KMS-11 (cell line): ENCODE measurements at regions not wholly inside any gene's neighbourhood (a gene's known extent, or its start where the extent isn't known, plus 50 kb on each side); places are given as distances from the start of the nearest gene placed in this dataset.

Experiments used
- H2AFZ ChIP-seq: fragments of 200-600 bp; sonication (generic); 2 replicates; pipeline ENCODE4 v1.6.1; 2016; ENCODE audit warnings: antibody characterized with exemption, mixed run types, low read depth
- H3K27ac ChIP-seq: fragments of 200-600 bp; sonication (generic); 2 replicates; pipeline ENCODE4 v1.6.1; 2016; ENCODE audit warnings: mild to moderate bottlenecking, mixed run types
- H3K27me3 ChIP-seq: fragments of 200-600 bp; sonication (generic); 2 replicates; pipeline ENCODE4 v1.6.1; 2017; ENCODE audit warnings: mild to moderate bottlenecking, low read depth, mixed run types, moderate library complexity; ENCODE audit not compliant: insufficient read depth
- H3K36me3 ChIP-seq: fragments of 200-600 bp; sonication (generic); 2 replicates; pipeline ENCODE4 v1.6.1; 2017; ENCODE audit warnings: mild to moderate bottlenecking, mixed run types; ENCODE audit not compliant: insufficient read depth
- H3K4me1 ChIP-seq: fragments of 200-600 bp; sonication (generic); 2 replicates; pipeline ENCODE4 v1.6.1; 2016; ENCODE audit warnings: mild to moderate bottlenecking, low read depth, mixed run types; ENCODE audit not compliant: poor library complexity, severe bottlenecking
- H3K4me2 ChIP-seq: fragments of 200-600 bp; sonication (generic); 2 replicates; pipeline ENCODE4 v1.7.0; 2016; ENCODE audit warnings: mild to moderate bottlenecking, mixed run types
- H3K4me3 ChIP-seq: fragments of 200-600 bp; sonication (generic); IDR thresholded peaks from 2 replicates; pipeline ENCODE4 v1.6.1; 2017; ENCODE audit warnings: low read depth, low read length, mixed read lengths; ENCODE audit not compliant: insufficient read depth
- H3K79me2 ChIP-seq: fragments of 200-600 bp; sonication (generic); 2 replicates; pipeline ENCODE4 v1.6.1; 2016; ENCODE audit warnings: low read depth, mixed run types; ENCODE audit not compliant: insufficient read depth
- H3K9ac ChIP-seq: fragments of 200-600 bp; sonication (generic); 2 replicates; pipeline ENCODE4 v1.6.1; 2016; ENCODE audit warnings: mild to moderate bottlenecking, mixed run types
- H4K20me1 ChIP-seq: fragments of 200-600 bp; sonication (generic); 2 replicates; pipeline ENCODE4 v1.6.1; 2016; ENCODE audit warnings: mild to moderate bottlenecking, mixed run types; ENCODE audit not compliant: insufficient read depth
- TF ChIP-seq, protein P1 (sequence below): fragments of 200-600 bp; sonication (generic); conservative IDR thresholded peaks from 2 replicates; pipeline ENCODE4 v1.6.1; 2017; ENCODE audit warnings: low read depth, mild to moderate bottlenecking, antibody characterized with exemption, low read length, moderate library complexity, mixed read lengths

DNA sequence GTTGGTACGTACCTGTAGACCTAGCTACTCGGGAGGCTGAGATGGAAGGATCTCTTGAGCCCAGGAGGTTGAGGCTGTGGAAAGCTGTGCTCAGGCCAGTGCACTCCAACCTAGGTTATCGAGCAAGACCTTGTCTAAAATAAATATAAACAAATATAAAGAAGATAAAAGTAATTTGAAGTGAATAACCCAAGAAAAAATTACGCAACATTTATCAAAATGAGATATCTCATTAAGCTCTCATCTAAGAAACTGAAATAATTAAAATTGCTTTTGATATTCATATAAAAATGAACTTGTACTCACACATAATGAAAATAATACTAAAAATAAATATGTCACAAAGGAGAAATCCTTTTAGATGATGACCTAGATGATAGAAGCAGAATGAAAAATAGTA, 647.1 kb upstream of the NCAM2 start:
- H3K4me1 ChIP-seq, result no peaks in the 10 kb centered on the region
- no peaks in the 10 kb centered on the region for H3K27me3 ChIP-seq
- no peaks in the 10 kb centered on the region for H3K36me3 ChIP-seq
- no peak overlapping the region for H3K4me3 ChIP-seq
- H3K4me2 ChIP-seq, result no peak overlapping the region
- H3K27ac ChIP-seq, result no peak overlapping the region
- H2AFZ ChIP-seq, result no peak overlapping the region
- H3K79me2 ChIP-seq, result no peaks in the 10 kb centered on the region
- no peaks in the 10 kb centered on the region for H4K20me1 ChIP-seq
- TF ChIP-seq, protein P1, sequence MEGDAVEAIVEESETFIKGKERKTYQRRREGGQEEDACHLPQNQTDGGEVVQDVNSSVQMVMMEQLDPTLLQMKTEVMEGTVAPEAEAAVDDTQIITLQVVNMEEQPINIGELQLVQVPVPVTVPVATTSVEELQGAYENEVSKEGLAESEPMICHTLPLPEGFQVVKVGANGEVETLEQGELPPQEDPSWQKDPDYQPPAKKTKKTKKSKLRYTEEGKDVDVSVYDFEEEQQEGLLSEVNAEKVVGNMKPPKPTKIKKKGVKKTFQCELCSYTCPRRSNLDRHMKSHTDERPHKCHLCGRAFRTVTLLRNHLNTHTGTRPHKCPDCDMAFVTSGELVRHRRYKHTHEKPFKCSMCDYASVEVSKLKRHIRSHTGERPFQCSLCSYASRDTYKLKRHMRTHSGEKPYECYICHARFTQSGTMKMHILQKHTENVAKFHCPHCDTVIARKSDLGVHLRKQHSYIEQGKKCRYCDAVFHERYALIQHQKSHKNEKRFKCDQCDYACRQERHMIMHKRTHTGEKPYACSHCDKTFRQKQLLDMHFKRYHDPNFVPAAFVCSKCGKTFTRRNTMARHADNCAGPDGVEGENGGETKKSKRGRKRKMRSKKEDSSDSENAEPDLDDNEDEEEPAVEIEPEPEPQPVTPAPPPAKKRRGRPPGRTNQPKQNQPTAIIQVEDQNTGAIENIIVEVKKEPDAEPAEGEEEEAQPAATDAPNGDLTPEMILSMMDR, result no peak
- no peak overlapping the region for H3K9ac ChIP-seq

DNA sequence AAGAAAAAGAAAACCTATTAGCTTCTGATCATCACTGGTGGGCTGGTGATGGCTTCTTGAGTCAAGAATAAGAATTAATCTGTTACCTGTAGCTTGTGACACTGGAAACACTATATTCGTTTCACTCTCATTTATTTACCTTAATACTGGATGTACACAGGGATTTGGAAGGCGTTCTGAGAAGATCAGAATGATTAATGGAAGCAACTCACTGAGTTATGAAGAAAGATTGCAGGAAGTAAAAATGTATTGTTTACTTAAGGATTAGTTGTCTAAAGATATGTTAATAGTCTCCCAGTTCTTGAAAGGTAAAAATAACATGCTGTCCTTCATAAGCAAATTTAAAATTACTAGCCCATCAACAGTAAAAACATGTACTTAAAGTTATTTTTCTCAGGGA, 644.9 kb upstream of the NCAM2 start:
- Histone ChIP-seq H3K27me3 (no peaks in the 10 kb centered on the region), H3K4me2 (no peak overlapping the region), H2AFZ (no peak overlapping the region), H4K20me1 (no peaks in the 10 kb centered on the region), H3K4me1 (no peaks in the 10 kb centered on the region), H3K27ac (no peak overlapping the region), H3K9ac (no peak overlapping the region), H3K79me2 (no peaks in the 10 kb centered on the region), H3K36me3 (no peaks in the 10 kb centered on the region), H3K4me3 (no peak overlapping the region)
- TF ChIP-seq, protein P1, result no peak

DNA sequence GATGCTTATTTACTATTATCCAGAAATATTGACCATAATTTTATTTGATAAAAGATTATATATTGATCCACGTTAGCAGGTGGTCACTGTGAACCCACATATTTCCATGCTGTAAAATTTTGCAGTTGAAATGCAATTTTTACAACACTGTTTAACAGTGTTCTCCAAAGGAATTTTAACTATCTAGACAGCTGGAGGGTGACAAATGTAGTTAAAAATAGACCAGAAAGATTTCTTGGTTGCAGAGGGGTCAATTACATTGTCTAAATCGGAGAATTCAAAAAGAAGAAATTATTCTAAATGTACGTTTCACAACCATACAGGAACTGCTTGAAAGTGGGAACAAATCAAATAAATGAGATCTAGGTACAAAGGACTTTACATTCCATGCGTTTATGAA, 625.2 kb upstream of the NCAM2 start:
- Histone ChIP-seq H4K20me1 (no peaks in the 10 kb centered on the region), H3K36me3 (no peaks in the 10 kb centered on the region), H3K79me2 (no peaks in the 10 kb centered on the region), H3K9ac (no peak overlapping the region), H2AFZ (no peak overlapping the region), H3K27me3 (no peaks in the 10 kb centered on the region), H3K4me1 (no peaks in the 10 kb centered on the region), H3K4me2 (no peak overlapping the region), H3K27ac (no peak overlapping the region), H3K4me3 (no peak overlapping the region)
- TF ChIP-seq, protein P1, result no peak

DNA sequence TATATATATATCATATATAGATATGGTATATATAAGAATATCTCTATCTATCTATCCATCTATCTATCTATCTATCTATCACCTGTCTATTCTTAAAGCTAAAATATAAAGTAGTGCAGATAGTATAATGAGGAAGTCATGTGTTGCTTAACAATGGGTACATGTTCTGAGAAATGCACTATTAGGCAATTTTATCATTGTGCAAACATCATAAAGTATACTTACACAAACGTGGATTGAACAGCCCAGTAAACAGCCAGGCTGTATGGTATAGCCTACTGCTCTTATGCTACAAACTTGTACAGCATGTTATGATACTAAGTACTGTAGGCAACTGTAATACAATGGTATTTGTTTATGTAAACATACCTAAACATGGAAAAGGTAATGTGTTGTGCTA, 621.0 kb upstream of the NCAM2 start:
- H2AFZ ChIP-seq, result no peak overlapping the region
- H3K27me3 ChIP-seq, result no peaks in the 10 kb centered on the region
- H3K4me1 ChIP-seq, result no peaks in the 10 kb centered on the region
- TF ChIP-seq, protein P1, result no peak
- no peak overlapping the region for H3K27ac ChIP-seq
- no peak overlapping the region for H3K4me2 ChIP-seq
- no peak overlapping the region for H3K4me3 ChIP-seq
- no peaks in the 10 kb centered on the region for H3K36me3 ChIP-seq
- H4K20me1 ChIP-seq, result no peaks in the 10 kb centered on the region
- no peaks in the 10 kb centered on the region for H3K79me2 ChIP-seq
- no peak overlapping the region for H3K9ac ChIP-seq

DNA sequence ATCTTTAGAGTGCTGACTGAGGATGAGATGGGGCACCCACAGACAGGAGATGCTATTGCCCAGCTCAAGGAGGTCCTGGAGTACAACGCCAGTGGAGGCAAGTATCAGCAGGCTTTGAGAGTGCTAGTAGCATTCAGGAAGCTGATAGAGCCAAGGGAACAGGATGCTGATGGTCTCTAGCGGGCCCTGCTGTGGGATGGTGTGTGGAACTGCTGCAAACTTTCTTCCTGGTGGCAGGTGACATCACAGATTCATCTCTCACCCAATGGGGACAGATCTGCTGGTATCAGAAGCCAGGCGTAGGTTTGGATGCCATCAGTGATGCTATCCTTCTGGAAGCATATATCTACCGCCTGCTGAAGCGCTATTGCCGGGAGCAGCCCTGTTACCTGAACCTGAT, 609.8 kb upstream of the NCAM2 start:
- no peak overlapping the region for H3K9ac ChIP-seq
- H3K4me3 ChIP-seq, result no peak overlapping the region
- H4K20me1 ChIP-seq, result no peaks in the 10 kb centered on the region
- H3K36me3 ChIP-seq, result no peaks in the 10 kb centered on the region
- H3K27ac ChIP-seq, result no peak overlapping the region
- H3K79me2 ChIP-seq, result no peaks in the 10 kb centered on the region
- H3K4me1 ChIP-seq, result no peaks in the 10 kb centered on the region
- H3K27me3 ChIP-seq, result no peaks in the 10 kb centered on the region
- no peak overlapping the region for H3K4me2 ChIP-seq
- TF ChIP-seq, protein P1, result no peak
- H2AFZ ChIP-seq, result no peak overlapping the region
